HG03108 (cell line): ENCODE measurements at regions not wholly inside any gene's neighbourhood (a gene's known extent, or its start where the extent isn't known, plus 50 kb on each side); places are given as distances from the start of the nearest gene placed in this dataset.
"Not testable (repeated sequence)": the region's sequence is repeated elsewhere in the genome, so short reads cannot be mapped to it uniquely, and the experiment has no call there.

Experiments
- ATAC-seq: cut with Tn5 transposase; IDR thresholded peaks from one replicate; pipeline ENCODE4 v1.9.1; 2021; ENCODE audit warnings: moderate library complexity; ENCODE audit not compliant: unreplicated experiment

- ATAC-seq = not testable (repeated sequence)
Observed at GRCh38 chrX:150273575-150274294, 89.4 kb upstream of the MAMLD1 start.

GRCh38 chrX:150282953-150283352 is 80.2 kb upstream of the MAMLD1 start:
- no peak for ATAC-seq

- no peak for ATAC-seq
Observed at GRCh38 chrX:150291014-150291413, 72.1 kb upstream of the MAMLD1 start.

GRCh38 chrX:150293311-150294013 is 69.7 kb upstream of the MAMLD1 start:
- no peak for ATAC-seq

- ATAC-seq = no peak
Observed at GRCh38 chrX:150298841-150299551, 64.1 kb upstream of the MAMLD1 start.

GRCh38 chrX:150299579-150299978 is 63.5 kb upstream of the MAMLD1 start:
- ATAC-seq = no peak

GRCh38 chrX:150303386-150304097 is 59.6 kb upstream of the MAMLD1 start:
- ATAC-seq = no peak

- ATAC-seq = no peak
Observed at GRCh38 chrX:150306002-150306401, 57.1 kb upstream of the MAMLD1 start.

- no peak for ATAC-seq
Observed at GRCh38 chrX:150308041-150308440, 55.1 kb upstream of the MAMLD1 start.

- ATAC-seq = no peak
Observed at GRCh38 chrX:150308532-150309157, 54.5 kb upstream of the MAMLD1 start.

- ATAC-seq = no peak
Observed at GRCh38 chrX:150310417-150310816, 52.7 kb upstream of the MAMLD1 start.

GRCh38 chrX:150310881-150311280 is 52.2 kb upstream of the MAMLD1 start:
- no peak for ATAC-seq

- ATAC-seq = no peak
Observed at GRCh38 chrX:150312931-150313330, 50.2 kb upstream of the MAMLD1 start.
